Renal cortical epithelial cell (primary cell): ENCODE measurements at regions not wholly inside any gene's neighbourhood (a gene's known extent, or its start where the extent isn't known, plus 50 kb on each side); places are given as distances from the start of the nearest gene placed in this dataset.

Experiments used
- DNase-seq: peaks from one replicate; pipeline ENCODE4 v3.0.0-alpha.2; 2011; ENCODE audit warnings: low read depth

GRCh38 chr2:217722883-217723472 is 279.8 kb downstream of the TNS1 start:
- no peak for DNase-seq

- DNase-seq = no peak
These were observed 285.1 kb downstream of the TNS1 start for GRCh38 chr2:217717646-217718045.

- DNase-seq = no peak
These were observed 287.3 kb downstream of the TNS1 start for GRCh38 chr2:217715484-217715883.

DNA sequence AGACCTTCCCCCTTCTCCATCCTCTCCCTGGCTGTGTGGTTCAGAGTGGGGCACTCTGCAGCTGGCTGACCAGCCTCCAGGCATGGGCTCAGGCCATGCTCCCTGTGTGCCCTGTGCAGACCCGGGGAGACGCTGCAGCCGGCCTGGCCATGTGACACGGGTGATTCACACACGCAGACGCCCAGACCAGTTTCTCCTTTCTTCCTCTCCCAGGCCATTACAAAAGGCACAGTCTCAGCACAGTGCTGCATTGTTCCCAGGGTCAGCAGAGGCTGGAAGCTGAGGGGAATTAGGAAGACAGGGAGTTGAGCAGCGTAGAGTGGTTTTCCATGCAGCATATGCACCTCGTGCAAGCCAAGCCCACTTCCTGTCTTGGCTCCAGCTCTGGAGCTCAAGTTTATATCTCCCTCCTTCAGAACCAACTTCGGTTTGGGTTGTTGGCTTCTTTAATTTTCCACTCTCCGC is 288.5 kb downstream of the TNS1 start:
- DNase-seq = peak; percentile 13

GRCh38 chr2:217713395-217714286 is 289.2 kb downstream of the TNS1 start:
- DNase-seq = peak; percentile 42

DNA sequence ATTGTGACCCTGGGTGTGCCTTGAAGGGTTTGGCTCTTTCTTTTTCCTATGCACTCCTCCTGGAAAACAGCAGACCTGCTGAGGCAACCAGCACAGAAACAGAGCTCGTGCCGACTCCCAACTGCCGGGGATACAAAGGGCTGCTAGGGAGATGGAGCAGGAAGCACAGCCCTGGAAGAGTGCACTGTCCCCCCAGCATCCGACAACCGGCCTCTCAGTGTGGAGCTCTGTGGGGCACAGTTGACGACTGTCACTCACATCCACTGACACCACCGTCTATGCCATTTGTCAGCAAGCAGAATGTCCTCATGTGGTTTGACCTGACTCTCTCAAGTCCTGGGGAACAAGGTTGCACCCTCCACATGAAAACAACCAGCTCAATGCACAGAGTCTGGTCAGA is 290.4 kb downstream of the TNS1 start:
- no peak for DNase-seq

GRCh38 chr2:217711188-217711587 is 291.6 kb downstream of the TNS1 start:
- peak; percentile 61 for DNase-seq

DNA sequence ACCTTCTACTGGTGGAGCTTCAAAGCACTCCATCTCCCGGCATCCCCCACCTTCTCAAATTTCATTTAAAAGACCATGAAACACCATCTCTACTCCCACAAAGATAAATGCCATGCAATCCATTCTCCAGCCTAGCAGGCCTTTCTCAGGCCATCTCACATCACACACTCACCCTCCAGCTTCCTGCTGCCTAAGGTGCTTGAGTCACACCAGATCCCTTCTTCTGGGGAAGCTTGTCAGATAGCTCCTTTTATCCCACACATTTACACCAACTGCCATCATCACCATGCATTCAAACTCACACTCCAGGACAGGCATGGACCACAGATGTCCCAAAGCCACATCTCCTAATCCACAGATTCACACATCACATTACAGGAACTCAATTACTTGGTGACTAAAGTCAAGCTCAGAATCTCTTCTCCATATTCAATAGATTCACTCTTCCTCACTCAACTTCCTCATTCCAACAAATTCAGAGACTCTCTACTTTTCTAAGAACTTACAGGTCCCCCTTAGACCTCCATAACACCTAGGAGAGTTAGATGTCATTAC is 292.5 kb downstream of the TNS1 start:
- DNase-seq = peak; percentile 24

DNA sequence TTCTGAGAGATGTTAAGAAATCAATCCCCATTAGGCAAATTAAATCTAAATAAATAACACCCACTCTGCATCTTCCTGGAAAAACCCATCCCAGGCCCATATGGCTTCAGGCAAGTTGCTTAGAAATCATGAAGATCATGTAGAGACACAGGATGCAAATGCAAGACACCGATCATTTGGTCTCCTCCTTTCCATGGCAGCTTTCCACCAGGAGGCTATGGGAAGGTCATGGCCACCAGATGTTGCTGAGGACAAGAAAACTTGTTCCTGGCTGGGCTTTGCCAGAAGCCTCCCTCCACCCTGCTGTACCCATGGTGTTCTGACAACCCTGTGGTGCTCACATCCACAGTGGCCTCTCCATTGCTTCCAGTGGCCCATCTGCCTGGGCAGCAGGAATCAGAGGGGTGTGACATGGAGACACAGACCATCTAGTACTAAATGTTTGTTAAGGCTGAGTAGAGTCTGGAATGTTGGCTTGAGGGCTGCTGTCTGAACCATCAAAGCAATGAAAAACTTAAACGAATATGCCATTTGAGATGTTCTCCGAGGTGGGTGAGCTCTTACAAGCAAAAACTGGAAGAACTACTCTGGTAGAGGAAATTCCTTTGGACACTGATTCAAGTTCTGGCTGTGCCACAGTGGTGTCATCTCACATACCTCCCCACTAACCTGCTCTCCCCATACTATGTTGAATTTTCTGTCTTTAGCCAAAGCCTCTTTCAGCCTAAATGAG is 293.2 kb downstream of the TNS1 start:
- DNase-seq = no peak

GRCh38 chr2:217707131-217707611 is 295.6 kb downstream of the TNS1 start:
- DNase-seq = peak; percentile 84

- DNase-seq = no peak
These were observed 296.3 kb downstream of the TNS1 start for GRCh38 chr2:217706513-217706912.

- no peak for DNase-seq
These were observed 296.7 kb downstream of the TNS1 start for GRCh38 chr2:217706095-217706494.

GRCh38 chr2:217705461-217705860 is 297.3 kb downstream of the TNS1 start:
- no peak for DNase-seq

GRCh38 chr2:217703999-217704398 is 298.8 kb downstream of the TNS1 start:
- DNase-seq = no peak

- DNase-seq = no peak
These were observed 299.7 kb downstream of the TNS1 start for GRCh38 chr2:217703102-217703501.

GRCh38 chr2:217701622-217702021 is 301.2 kb downstream of the TNS1 start:
- no peak for DNase-seq

DNA sequence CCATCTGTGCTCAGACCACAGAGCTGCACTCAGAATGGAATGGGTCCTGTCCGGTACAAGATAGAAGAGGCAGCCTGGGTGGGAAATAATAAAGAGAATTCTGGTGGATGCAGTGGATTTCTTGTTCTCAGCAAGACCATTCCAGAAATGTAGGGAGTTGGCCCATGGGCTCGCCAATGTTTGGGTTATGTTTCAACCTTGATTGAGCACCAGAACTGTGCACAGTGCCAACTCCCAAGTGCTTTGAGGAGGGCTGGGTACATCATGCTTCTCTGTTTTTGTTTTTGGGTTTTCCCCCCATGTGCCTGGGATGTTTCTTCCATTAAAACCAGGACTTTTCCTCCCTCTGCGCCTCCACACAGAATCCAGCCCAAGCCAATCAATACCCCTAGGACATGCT is 304.1 kb downstream of the TNS1 start:
- DNase-seq = no peak

DNA sequence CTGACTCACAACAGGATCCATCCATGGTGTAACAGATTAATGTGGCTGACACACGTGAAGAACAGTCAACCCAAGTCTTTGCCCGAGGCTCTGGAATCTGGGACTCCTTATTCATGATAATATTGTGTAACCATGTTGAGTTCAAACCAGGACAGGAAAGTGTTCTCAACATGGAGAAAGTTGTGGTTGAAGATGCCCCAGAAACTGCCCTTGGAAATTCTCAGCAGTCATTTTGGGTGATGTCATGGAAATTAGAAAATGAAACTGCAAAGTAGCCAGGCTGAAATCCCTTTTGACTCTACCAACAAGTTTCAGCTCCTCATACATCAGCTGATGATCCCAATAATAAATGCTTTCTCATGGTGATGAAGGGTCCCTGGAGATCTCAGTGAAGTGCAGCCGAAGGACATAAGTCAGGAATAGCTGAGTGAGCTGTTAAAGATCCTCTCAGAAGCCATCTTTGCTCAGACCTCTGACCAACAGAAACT is 307.7 kb downstream of the TNS1 start:
- peak; percentile 97 for DNase-seq

- DNase-seq = peak; percentile 45
These were observed 308.5 kb downstream of the TNS1 start for GRCh38 chr2:217694291-217694690.

- no peak for DNase-seq
These were observed 309.4 kb downstream of the TNS1 start for GRCh38 chr2:217693363-217693762.

DNA sequence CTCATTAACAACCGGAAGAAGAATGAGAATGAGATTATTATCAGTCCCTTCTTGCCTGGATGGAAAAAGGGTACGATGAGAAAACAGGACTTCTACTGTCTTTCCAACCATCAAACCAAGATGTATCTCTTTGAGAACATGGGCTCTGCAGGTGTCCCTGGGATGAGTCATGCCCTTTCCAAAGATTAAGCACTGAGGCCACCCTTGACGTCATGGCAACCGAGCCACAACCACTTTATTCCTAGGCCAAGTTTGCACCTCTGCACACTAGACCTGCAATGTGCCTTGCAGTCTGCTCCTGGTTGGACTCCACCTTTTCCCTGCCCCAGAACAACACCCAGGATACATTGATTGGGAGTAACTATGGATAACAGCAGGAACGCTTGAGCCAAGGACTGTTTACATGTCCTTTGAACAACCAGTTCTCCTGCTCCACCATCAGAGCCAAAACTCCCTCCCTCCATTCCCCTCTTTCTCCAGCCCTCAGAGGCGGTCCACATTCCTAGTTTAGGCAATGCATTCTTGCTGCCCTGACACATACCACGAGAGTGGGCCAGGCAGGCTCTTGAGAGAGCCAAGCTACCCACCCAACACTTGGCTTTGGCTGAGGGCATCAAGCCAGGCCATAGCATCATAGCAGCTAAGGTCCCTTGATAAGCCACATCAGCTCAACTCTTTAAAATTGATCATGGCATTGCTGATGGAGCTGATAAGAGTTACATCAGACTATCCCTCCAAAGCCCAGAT is 310.7 kb downstream of the TNS1 start:
- DNase-seq = peak; percentile 38
